PC-3 (cell line): ENCODE measurements at regions not wholly inside any gene's neighbourhood (a gene's known extent, or its start where the extent isn't known, plus 50 kb on each side); places are given as distances from the start of the nearest gene placed in this dataset.

Experiments used
- CTCF ChIP-seq: fragments of 300-600 bp; sonication (generic); conservative IDR thresholded peaks from 2 replicates; pipeline ENCODE4 v1.5.1; 2017; ENCODE audit warnings: antibody characterized with exemption, low read depth, mild to moderate bottlenecking, low read length
- EZH2phosphoT487 ChIP-seq: fragments of 300-600 bp; sonication (generic); IDR thresholded peaks from 2 replicates; pipeline ENCODE4 v1.6.1; 2018; ENCODE audit warnings: mild to moderate bottlenecking, antibody characterized with exemption, low read length, borderline replicate concordance

DNA sequence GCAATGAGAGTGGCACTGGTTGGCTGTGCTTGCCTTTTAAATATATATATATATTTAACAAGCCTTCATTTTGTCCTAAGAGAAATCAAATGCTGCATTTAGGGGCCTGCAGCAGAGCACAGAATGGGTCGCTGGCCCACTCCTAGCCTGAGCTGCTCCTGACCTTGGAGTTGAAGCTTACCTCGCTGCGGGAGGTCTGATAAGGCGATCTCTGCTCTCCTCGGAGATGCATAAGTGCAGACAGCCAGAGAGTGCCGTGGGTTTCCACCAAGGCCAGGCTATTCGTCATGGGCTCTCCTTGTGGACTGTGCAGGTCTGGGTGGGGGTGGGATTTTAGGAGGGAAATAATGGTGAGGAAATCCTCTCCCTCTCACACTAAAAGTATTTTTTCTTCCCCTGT is 99.5 kb upstream of the IKZF1 start:
- no peak for TF ChIP-seq EZH2phosphoT487
- no peak for TF ChIP-seq CTCF
